B cell (primary cell): ENCODE measurements at regions not wholly inside any gene's neighbourhood (a gene's known extent, or its start where the extent isn't known, plus 50 kb on each side); places are given as distances from the start of the nearest gene placed in this dataset.

Experiments
- ATAC-seq: fragments of 200-7000 bp; cut with Tn5 transposase; one replicate; pipeline ENCODE4 v1.10.0; 2021; ENCODE audit warnings: low read depth, mild to moderate bottlenecking, moderate number of reproducible peaks, moderate library complexity
- CTCF ChIA-PET: fragments of 350-600 bp; sonication (Branson Sonifier 250); formaldehyde crosslinking; loops from one replicate; lab custom pipeline; 2021; ENCODE audit warnings: antibody characterized with exemption, inconsistent platforms; lab: Charles Lee
- POLR2A ChIA-PET: fragments of 350-600 bp; sonication (Branson Sonifier 250); formaldehyde crosslinking; loops from one replicate; lab custom pipeline; 2021; ENCODE audit warnings: antibody characterized with exemption; lab: Charles Lee
- DNase-seq: peaks from one replicate; pipeline ENCODE4 v3.0.0; 2013
- H2AFZ ChIP-seq: 2 replicates; pipeline ENCODE4 v1.6.1; 2012; ENCODE audit warnings: mild to moderate bottlenecking, low read depth, low read length; ENCODE audit not compliant: insufficient read depth, poor library complexity, severe bottlenecking
- H3K27ac ChIP-seq, 2 donors: 1 replicate in 1 of 2; 2 replicates in 1 of 2; pipeline ENCODE4 v1.5.1; 2012 to 2013; ENCODE audit warnings: low read length in 2 of 2, mild to moderate bottlenecking in 2 of 2, moderate library complexity in 1 of 2
- H3K27me3 ChIP-seq, 4 experiments: fragments of 200-600 bp in 1 of 4; sonication (generic) in 1 of 4; replicated peaks in 1 of 4; 1 replicate in 2 of 4; 2 replicates in 2 of 4; pipeline versions ENCODE4 v1.6.1 to v1.7.0; 2013 to 2016; ENCODE audit warnings: low read length in 3 of 4, mild to moderate bottlenecking in 2 of 4, mixed read lengths in 1 of 4, moderate library complexity in 1 of 4; ENCODE audit not compliant: insufficient read depth in 4 of 4, control insufficient read depth in 3 of 4; ENCODE audit errors: control extremely low read depth in 1 of 4
- H3K36me3 ChIP-seq, 2 experiments: replicated peaks in 1 of 2; 1 replicate in 1 of 2; 2 replicates in 1 of 2; pipeline versions ENCODE4 v1.6.1 to v1.7.1; 2013; ENCODE audit warnings: low read length in 1 of 2; ENCODE audit not compliant: insufficient read depth in 2 of 2, control insufficient read depth in 1 of 2; ENCODE audit errors: control extremely low read depth in 1 of 2, extremely low read depth in 1 of 2
- H3K4me1 ChIP-seq, 2 donors: fragments of 200-600 bp in 1 of 2; sonication (generic) in 1 of 2; 1 replicate in 1 of 2; 2 replicates in 1 of 2; pipeline versions ENCODE4 v1.5.1 to v1.6.1; 2013 to 2017; ENCODE audit warnings: low read length in 2 of 2; ENCODE audit not compliant: control insufficient read depth in 2 of 2, insufficient read depth in 2 of 2
- H3K4me2 ChIP-seq: replicated peaks from 2 replicates; pipeline ENCODE3; 2012; ENCODE audit warnings: mild to moderate bottlenecking, low read depth, low read length; ENCODE audit not compliant: poor library complexity, severe bottlenecking
- H3K4me3 ChIP-seq, 5 experiments: fragments of 200-600 bp in 1 of 5; sonication (generic) in 1 of 5; 1 replicate in 3 of 5; 2 replicates in 2 of 5; pipeline versions ENCODE4 v1.5.1 to v1.7.0; 2011 to 2016; ENCODE audit warnings: low read length in 4 of 5, mild to moderate bottlenecking in 4 of 5, low read depth in 2 of 5, control low read depth in 1 of 5, moderate library complexity in 1 of 5; ENCODE audit not compliant: insufficient read depth in 1 of 5; ENCODE audit errors: control extremely low read depth in 1 of 5, extremely low read depth in 1 of 5
- H3K79me2 ChIP-seq: fragments of 200-600 bp; sonication (generic); one replicate; pipeline ENCODE4 v1.6.0; 2016; ENCODE audit warnings: low read length; ENCODE audit not compliant: control insufficient read depth, insufficient read depth
- H3K9ac ChIP-seq: fragments of 200-600 bp; sonication (generic); 2 replicates; pipeline ENCODE4 v1.6.1; 2017; ENCODE audit warnings: mild to moderate bottlenecking, low read length, moderate library complexity
- H3K9me3 ChIP-seq, 3 donors: one replicate each; pipeline versions ENCODE4 v1.6.1 to v1.7.1; 2013; ENCODE audit warnings: low read length in 2 of 3; ENCODE audit not compliant: control insufficient read depth in 2 of 3, insufficient read depth in 1 of 3; ENCODE audit errors: control extremely low read depth in 1 of 3
- H4K20me1 ChIP-seq: 2 replicates; pipeline ENCODE4 v1.6.0; 2012; ENCODE audit warnings: mild to moderate bottlenecking, low read length; ENCODE audit not compliant: insufficient read depth, control insufficient read depth, poor library complexity, severe bottlenecking
- H3K27ac Mint-ChIP-seq: one replicate; pipeline ENCODE4 v1.8.0; 2021; ENCODE audit warnings: mixed read lengths
- H3K27me3 Mint-ChIP-seq: one replicate; pipeline ENCODE4 v1.8.0; 2021; ENCODE audit warnings: mixed read lengths
- H3K4me1 Mint-ChIP-seq: one replicate; pipeline ENCODE4 v1.8.0; 2021; ENCODE audit warnings: mixed read lengths
- H3K4me3 Mint-ChIP-seq: one replicate; pipeline ENCODE4 v1.8.0; 2021; ENCODE audit warnings: mixed read lengths
- H3K9me3 Mint-ChIP-seq: one replicate; pipeline ENCODE4 v1.8.0; 2022; ENCODE audit warnings: mixed read lengths; ENCODE audit not compliant: insufficient read depth
- EZH2 ChIP-seq: IDR thresholded peaks from 2 replicates; pipeline ENCODE4 v1.6.1; 2012; ENCODE audit warnings: borderline replicate concordance, low read depth, mild to moderate bottlenecking, moderate library complexity, low read length; ENCODE audit not compliant: insufficient read depth, poor library complexity, severe bottlenecking
- WGBS: methylation state at CpG from one replicate; pipeline ENCODE4 v1.1.5; 2013; ENCODE audit warnings: missing lambda C conversion rate; ENCODE audit not compliant: insufficient coverage; 5-methylcytosine and 5-hydroxymethylcytosine counted together
- intact Hi-C: fragments of 100-400 bp; cut with micrococcal nuclease; formaldehyde crosslinking; loops from one replicate; pipeline ENCODE4 v1.10.0; 2022
- TF ChIP-seq, protein P1 (sequence below): fragments of 200-600 bp; IDR thresholded peaks from one replicate; pipeline ENCODE4 v1.8.0; 2022; ENCODE audit warnings: antibody characterized with exemption, mild to moderate bottlenecking

DNA sequence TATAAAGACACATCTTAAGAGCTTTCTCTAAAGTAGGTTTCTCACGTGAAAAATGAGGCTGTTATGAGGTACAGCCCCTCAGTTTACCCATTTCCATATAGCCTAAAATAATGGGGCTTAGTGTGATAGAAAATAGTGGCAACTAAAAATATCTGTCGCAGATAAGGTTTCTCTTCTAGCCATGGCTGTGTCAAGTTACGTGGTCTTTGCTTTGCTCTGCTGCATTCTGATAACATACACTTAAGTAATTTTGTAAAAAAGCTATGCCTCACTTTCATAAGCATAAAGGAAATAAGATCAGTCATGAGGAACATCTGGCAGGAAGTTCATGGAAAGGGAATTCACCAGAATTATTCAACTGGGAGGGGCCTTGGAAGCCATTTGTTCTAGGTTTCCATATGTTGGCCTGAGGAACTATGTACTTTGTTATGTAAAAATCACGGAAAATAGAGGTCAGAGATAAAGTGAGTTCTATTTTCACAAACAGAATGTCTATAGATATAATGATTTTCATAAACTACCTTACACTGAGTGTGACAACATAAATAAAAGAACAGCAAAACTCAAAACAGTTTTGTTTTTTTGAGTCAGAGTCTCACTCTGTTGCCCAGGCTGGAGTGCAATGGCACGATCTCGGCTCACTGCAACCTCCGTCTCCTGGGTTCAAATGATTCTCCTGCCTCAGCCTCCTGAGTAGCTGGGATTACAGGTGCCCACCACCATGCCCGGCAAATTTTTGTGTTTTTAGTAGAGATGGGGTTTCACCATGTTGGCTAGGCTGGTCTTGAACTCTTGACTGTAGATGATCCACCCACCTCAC, 195.6 kb upstream of the KRR1 start:
- Mint-ChIP-seq H3K27me3 (no peaks in the 10 kb centered on the region), H3K9me3 (no peaks in the 10 kb centered on the region), H3K27ac (no peak overlapping the region), H3K4me1 (no peaks in the 10 kb centered on the region), H3K4me3 (no peak overlapping the region)
- Histone ChIP-seq H3K9me3 (no peaks in the 10 kb centered on the region), H2AFZ (no peak overlapping the region), H3K4me1 (no peaks in the 10 kb centered on the region), H3K36me3 (no peaks in the 10 kb centered on the region), H3K4me2 (no peak overlapping the region), H3K4me3 (no peak overlapping the region), H3K79me2 (no peaks in the 10 kb centered on the region), H3K27me3 (no peaks in the 10 kb centered on the region), H4K20me1 (no peaks in the 10 kb centered on the region), H3K27ac (no peak overlapping the region), H3K9ac (no peak overlapping the region)
- CTCF ChIA-PET, result no interaction called here
- DNase-seq (no peak), ATAC-seq (no peak)
- whole genome bisulfite sequencing, result 100% methylated on average over 2 of the region's 8 CpGs
- POLR2A ChIA-PET, result no interaction called here
- intact Hi-C loops, result no loop called here
- TF ChIP-seq, protein P1, sequence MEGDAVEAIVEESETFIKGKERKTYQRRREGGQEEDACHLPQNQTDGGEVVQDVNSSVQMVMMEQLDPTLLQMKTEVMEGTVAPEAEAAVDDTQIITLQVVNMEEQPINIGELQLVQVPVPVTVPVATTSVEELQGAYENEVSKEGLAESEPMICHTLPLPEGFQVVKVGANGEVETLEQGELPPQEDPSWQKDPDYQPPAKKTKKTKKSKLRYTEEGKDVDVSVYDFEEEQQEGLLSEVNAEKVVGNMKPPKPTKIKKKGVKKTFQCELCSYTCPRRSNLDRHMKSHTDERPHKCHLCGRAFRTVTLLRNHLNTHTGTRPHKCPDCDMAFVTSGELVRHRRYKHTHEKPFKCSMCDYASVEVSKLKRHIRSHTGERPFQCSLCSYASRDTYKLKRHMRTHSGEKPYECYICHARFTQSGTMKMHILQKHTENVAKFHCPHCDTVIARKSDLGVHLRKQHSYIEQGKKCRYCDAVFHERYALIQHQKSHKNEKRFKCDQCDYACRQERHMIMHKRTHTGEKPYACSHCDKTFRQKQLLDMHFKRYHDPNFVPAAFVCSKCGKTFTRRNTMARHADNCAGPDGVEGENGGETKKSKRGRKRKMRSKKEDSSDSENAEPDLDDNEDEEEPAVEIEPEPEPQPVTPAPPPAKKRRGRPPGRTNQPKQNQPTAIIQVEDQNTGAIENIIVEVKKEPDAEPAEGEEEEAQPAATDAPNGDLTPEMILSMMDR, result no peak
- no peak for TF ChIP-seq EZH2
